SK-N-SH treated with all-trans-retinoic acid at 6 μM for 48 hours (cell line): ENCODE measurements at regions not wholly inside any gene's neighbourhood (a gene's known extent, or its start where the extent isn't known, plus 50 kb on each side); places are given as distances from the start of the nearest gene placed in this dataset.

ENCODE experiments used
- ARNTL ChIP-seq: fragments of 450-650 bp; formaldehyde crosslinking; IDR thresholded peaks from 2 replicates; pipeline ENCODE4 v1.5.0; 2020; ENCODE audit warnings: low read depth, mild to moderate bottlenecking, moderate library complexity, borderline replicate concordance
- CSDC2 ChIP-seq: fragments of 250-450 bp; sonication (Bioruptor Pico); IDR thresholded peaks from 2 replicates; pipeline ENCODE4 v1.5.0; 2020; ENCODE audit warnings: mild to moderate bottlenecking, moderate library complexity
- ESRRG ChIP-seq: fragments of 250-450 bp; sonication (Bioruptor Pico); IDR thresholded peaks from 2 replicates; pipeline ENCODE4 v1.6.1; 2021; ENCODE audit warnings: mild to moderate bottlenecking
- ISL1 ChIP-seq: fragments of 250-450 bp; sonication (Bioruptor Pico); IDR thresholded peaks from 2 replicates; pipeline ENCODE4 v2.1.2; 2022; ENCODE audit warnings: mild to moderate bottlenecking, moderate library complexity
- ZC3H10 ChIP-seq: fragments of 250-450 bp; sonication (Bioruptor Pico); IDR thresholded peaks from 2 replicates; pipeline ENCODE4 v1.5.1; 2021; ENCODE audit warnings: mild to moderate bottlenecking, moderate library complexity
- ZFP3 ChIP-seq: fragments of 250-450 bp; sonication (Bioruptor Pico); IDR thresholded peaks from 2 replicates; pipeline ENCODE4 v1.5.0; 2020; ENCODE audit warnings: mild to moderate bottlenecking, moderate library complexity
- ZFP30 ChIP-seq: fragments of 450-650 bp; formaldehyde crosslinking; IDR thresholded peaks from 2 replicates; pipeline ENCODE4 v1.5.0; 2022; ENCODE audit warnings: mild to moderate bottlenecking, moderate library complexity
- ZNF70 ChIP-seq: fragments of 450-650 bp; formaldehyde crosslinking; IDR thresholded peaks from 2 replicates; pipeline ENCODE4 v1.5.0; 2020; ENCODE audit warnings: mild to moderate bottlenecking, moderate library complexity
- ZNF8 ChIP-seq: fragments of 450-650 bp; formaldehyde crosslinking; IDR thresholded peaks from 2 replicates; pipeline ENCODE4 v1.5.0; 2020; ENCODE audit warnings: mild to moderate bottlenecking, moderate library complexity

- no peak for TF ChIP-seq ESRRG (CRISPR knock-in tag)
- TF ChIP-seq ZFP3 (CRISPR knock-in tag) = no peak
- TF ChIP-seq ISL1 (CRISPR knock-in tag) = no peak
- TF ChIP-seq CSDC2 (CRISPR knock-in tag) = no peak
- TF ChIP-seq ZNF70 (CRISPR knock-in tag) = no peak
- no peak for TF ChIP-seq ZNF8 (CRISPR knock-in tag)
- TF ChIP-seq ARNTL (CRISPR knock-in tag) = no peak
- TF ChIP-seq ZFP30 (CRISPR knock-in tag) = no peak
- no peak for TF ChIP-seq ZC3H10 (CRISPR knock-in tag)
These were observed 132.7 kb downstream of the EVA1A start for GRCh38 chr2:75428060-75428459.
